ENCODE measurements at regions not wholly inside any gene's neighbourhood (a gene's known extent, or its start where the extent isn't known, plus 50 kb on each side); places are given as distances from the start of the nearest gene placed in this dataset.

GRCh38 chr22:48336339-48337060 is 1491.2 kb downstream of the BRD1 start:
- H3K36me3 ChIP-seq (ENCODE audit: insufficient read depth, low read depth, low read length) = no peaks in the 10 kb centered on the region
- peaks cover 4% of the 10 kb centered on the region; the same call in 1 of the 2 replicates for H3K4me1 ChIP-seq (ENCODE audit: insufficient read depth, low read length)
- no peak overlapping the region for H3K27ac ChIP-seq (ENCODE audit: low read length)
- H3K9me3 ChIP-seq (ENCODE audit: insufficient read depth, low read depth, low read length) = no peaks in the 10 kb centered on the region
- H3K4me3 ChIP-seq (ENCODE audit: low read length) = no peak overlapping the region
- no peak overlapping the region for H3K9ac ChIP-seq (ENCODE audit: low read depth, low read length)
- H3K27me3 ChIP-seq (ENCODE audit: insufficient read depth, low read length) = peaks cover 12% of the 10 kb centered on the region

- no peaks in the 10 kb centered on the region for H3K9me3 ChIP-seq (ENCODE audit: insufficient read depth, low read depth, low read length)
- H3K4me3 ChIP-seq (ENCODE audit: low read length) = no peak overlapping the region
- H3K4me1 ChIP-seq (ENCODE audit: insufficient read depth, low read length) = no peaks in the 10 kb centered on the region
- no peaks in the 10 kb centered on the region for H3K36me3 ChIP-seq (ENCODE audit: insufficient read depth, low read depth, low read length)
- peaks cover 3% of the 10 kb centered on the region for H3K27me3 ChIP-seq (ENCODE audit: insufficient read depth, low read length)
- no peak overlapping the region for H3K9ac ChIP-seq (ENCODE audit: low read depth, low read length)
- no peak overlapping the region for H3K27ac ChIP-seq (ENCODE audit: low read length)
These were observed 1492.1 kb downstream of the BRD1 start for GRCh38 chr22:48335442-48336139.

GRCh38 chr22:48334971-48335370 is 1492.7 kb downstream of the BRD1 start:
- no peak overlapping the region for H3K27ac ChIP-seq (ENCODE audit: low read length)
- H3K27me3 ChIP-seq (ENCODE audit: insufficient read depth, low read length) = no peaks in the 10 kb centered on the region; the same call in none of the 2 replicates
- H3K9ac ChIP-seq (ENCODE audit: low read depth, low read length) = no peak overlapping the region
- H3K9me3 ChIP-seq (ENCODE audit: insufficient read depth, low read depth, low read length) = no peaks in the 10 kb centered on the region
- no peaks in the 10 kb centered on the region for H3K36me3 ChIP-seq (ENCODE audit: insufficient read depth, low read depth, low read length)
- H3K4me1 ChIP-seq (ENCODE audit: insufficient read depth, low read length) = no peaks in the 10 kb centered on the region
- no peak overlapping the region for H3K4me3 ChIP-seq (ENCODE audit: low read length)

- Histone ChIP-seq H3K4me3 (ENCODE audit: low read length) (no peak overlapping the region), H3K27ac (ENCODE audit: low read length) (no peak overlapping the region), H3K36me3 (ENCODE audit: insufficient read depth, low read depth, low read length) (no peaks in the 10 kb centered on the region), H3K9me3 (ENCODE audit: insufficient read depth, low read depth, low read length) (peaks cover 2% of the 10 kb centered on the region; the same call in 1 of the 2 replicates), H3K9ac (ENCODE audit: low read depth, low read length) (no peak overlapping the region), H3K27me3 (ENCODE audit: insufficient read depth, low read length) (no peaks in the 10 kb centered on the region), H3K4me1 (ENCODE audit: insufficient read depth, low read length) (no peaks in the 10 kb centered on the region)
These were observed 1493.6 kb downstream of the BRD1 start for GRCh38 chr22:48333816-48334735.

GRCh38 chr22:48333323-48333763 is 1494.3 kb downstream of the BRD1 start:
- H3K36me3 ChIP-seq (ENCODE audit: insufficient read depth, low read depth, low read length) = no peaks in the 10 kb centered on the region
- no peak overlapping the region for H3K9ac ChIP-seq (ENCODE audit: low read depth, low read length)
- H3K4me3 ChIP-seq (ENCODE audit: low read length) = no peak overlapping the region
- no peaks in the 10 kb centered on the region for H3K4me1 ChIP-seq (ENCODE audit: insufficient read depth, low read length)
- no peaks in the 10 kb centered on the region for H3K27me3 ChIP-seq (ENCODE audit: insufficient read depth, low read length)
- H3K27ac ChIP-seq (ENCODE audit: low read length) = no peak overlapping the region
- peaks cover 7% of the 10 kb centered on the region; the same call in 1 of the 2 replicates for H3K9me3 ChIP-seq (ENCODE audit: insufficient read depth, low read depth, low read length)

DNA sequence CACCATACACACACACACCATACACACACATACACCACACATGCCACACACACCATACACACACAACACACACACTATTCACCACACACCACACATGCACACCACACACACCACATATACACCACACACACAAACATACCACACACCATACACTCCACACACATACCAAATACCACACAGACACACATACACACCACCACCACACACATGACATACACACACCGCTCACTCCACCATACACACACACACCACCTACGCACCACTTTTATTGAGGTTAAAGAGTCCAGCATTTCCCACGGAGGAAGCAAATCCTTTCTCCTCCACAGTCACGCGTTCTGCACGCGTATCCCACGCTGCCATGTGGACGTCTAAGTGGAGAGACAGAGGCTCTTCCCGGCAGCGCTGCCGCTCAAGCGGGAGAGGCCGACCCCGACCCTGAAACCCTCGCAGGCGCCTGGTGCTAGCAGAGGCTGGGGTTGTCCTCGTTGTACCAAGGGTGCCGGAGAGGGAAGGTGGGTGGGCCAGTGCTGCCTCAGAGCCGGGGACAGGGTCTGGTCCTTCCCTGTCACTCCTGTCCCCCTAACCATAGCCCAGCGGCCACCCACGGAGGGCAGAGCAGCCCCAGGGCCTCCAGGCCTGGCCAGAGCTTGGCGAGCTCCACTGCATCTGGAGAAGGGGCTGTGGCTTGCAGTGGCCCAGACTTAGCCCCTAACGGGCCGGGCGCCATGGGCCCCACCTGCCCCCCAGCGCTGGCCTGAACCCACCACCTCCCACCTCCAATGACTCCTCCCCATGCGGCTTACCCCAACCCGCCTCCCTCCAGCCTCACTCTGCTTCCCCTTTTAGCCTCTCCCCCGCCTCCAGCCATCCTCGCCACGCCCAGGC is 1495.0 kb downstream of the BRD1 start:
- Histone ChIP-seq H3K4me3 (ENCODE audit: low read length) (no peak overlapping the region), H3K36me3 (ENCODE audit: insufficient read depth, low read depth, low read length) (no peaks in the 10 kb centered on the region), H3K9ac (ENCODE audit: low read depth, low read length) (no peak overlapping the region), H3K27me3 (ENCODE audit: insufficient read depth, low read length) (no peaks in the 10 kb centered on the region), H3K4me1 (ENCODE audit: insufficient read depth, low read length) (no peaks in the 10 kb centered on the region), H3K9me3 (ENCODE audit: insufficient read depth, low read depth, low read length) (peaks cover 7% of the 10 kb centered on the region; the same call in 1 of the 2 replicates), H3K27ac (ENCODE audit: low read length) (no peak overlapping the region)

- Histone ChIP-seq H3K4me3 (ENCODE audit: low read length) (no peak overlapping the region), H3K9ac (ENCODE audit: low read depth, low read length) (no peak overlapping the region), H3K36me3 (ENCODE audit: insufficient read depth, low read depth, low read length) (no peaks in the 10 kb centered on the region), H3K4me1 (ENCODE audit: insufficient read depth, low read length) (no peaks in the 10 kb centered on the region), H3K9me3 (ENCODE audit: insufficient read depth, low read depth, low read length) (peaks cover 7% of the 10 kb centered on the region; the same call in 1 of the 2 replicates), H3K27ac (ENCODE audit: low read length) (no peak overlapping the region), H3K27me3 (ENCODE audit: insufficient read depth, low read length) (no peaks in the 10 kb centered on the region)
These were observed 1495.9 kb downstream of the BRD1 start for GRCh38 chr22:48331691-48332220.

GRCh38 chr22:48331266-48331665 is 1496.4 kb downstream of the BRD1 start:
- H3K27me3 ChIP-seq (ENCODE audit: insufficient read depth, low read length) = no peaks in the 10 kb centered on the region
- H3K4me1 ChIP-seq (ENCODE audit: insufficient read depth, low read length) = no peaks in the 10 kb centered on the region
- H3K36me3 ChIP-seq (ENCODE audit: insufficient read depth, low read depth, low read length) = no peaks in the 10 kb centered on the region
- H3K4me3 ChIP-seq (ENCODE audit: low read length) = no peak overlapping the region
- H3K9ac ChIP-seq (ENCODE audit: low read depth, low read length) = no peak overlapping the region
- peaks cover 7% of the 10 kb centered on the region; the same call in 1 of the 2 replicates for H3K9me3 ChIP-seq (ENCODE audit: insufficient read depth, low read depth, low read length)
- no peak overlapping the region for H3K27ac ChIP-seq (ENCODE audit: low read length)

- Histone ChIP-seq H3K9ac (ENCODE audit: low read depth, low read length) (no peak overlapping the region), H3K36me3 (ENCODE audit: insufficient read depth, low read depth, low read length) (no peaks in the 10 kb centered on the region), H3K9me3 (ENCODE audit: insufficient read depth, low read depth, low read length) (peaks cover 7% of the 10 kb centered on the region; the same call in 1 of the 2 replicates)
These were observed 1500.0 kb downstream of the BRD1 start for GRCh38 chr22:48327721-48328120.

DNA sequence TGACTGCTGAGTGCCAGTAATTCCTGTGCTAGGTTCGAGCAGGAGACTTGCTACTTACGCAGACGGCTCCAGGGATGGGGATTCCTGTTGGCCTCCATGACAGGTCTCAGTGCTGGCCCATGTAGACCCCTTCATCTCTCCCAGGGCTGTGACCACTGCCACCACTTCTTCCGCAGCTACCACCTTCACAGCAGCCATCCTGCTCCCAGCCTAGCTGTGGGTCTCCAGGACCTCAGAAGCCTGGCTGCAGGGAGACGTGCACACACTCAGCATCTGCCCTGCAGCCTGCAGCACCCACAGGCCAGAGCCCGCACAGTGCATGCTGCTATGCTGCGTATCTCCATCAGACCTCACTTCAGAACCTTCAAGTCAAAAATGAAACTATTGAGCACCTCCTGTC is 1503.9 kb downstream of the BRD1 start:
- Histone ChIP-seq H3K4me1 (ENCODE audit: insufficient read depth, low read length) (no peaks in the 10 kb centered on the region), H3K9me3 (ENCODE audit: insufficient read depth, low read depth, low read length) (peaks cover 2% of the 10 kb centered on the region; the same call in 1 of the 2 replicates), H3K9ac (ENCODE audit: low read depth, low read length) (no peak overlapping the region), H3K27ac (ENCODE audit: low read length) (no peak overlapping the region), H3K36me3 (ENCODE audit: insufficient read depth, low read depth, low read length) (no peaks in the 10 kb centered on the region), H3K4me3 (ENCODE audit: low read length) (no peak overlapping the region), H3K27me3 (ENCODE audit: insufficient read depth, low read length) (no peaks in the 10 kb centered on the region)

More at GRCh38 chr22:48327721-48328120, 1500.0 kb downstream of the BRD1 start:
- Histone ChIP-seq H3K4me3 (ENCODE audit: low read length) (no peak overlapping the region), H3K27ac (ENCODE audit: low read length) (no peak overlapping the region), H3K4me1 (ENCODE audit: insufficient read depth, low read length) (no peaks in the 10 kb centered on the region), H3K27me3 (ENCODE audit: insufficient read depth, low read length) (no peaks in the 10 kb centered on the region)

Measured in iPS-20b (cell line).